Heart left ventricle (tissue), 13 donors: ENCODE measurements at regions not wholly inside any gene's neighbourhood (a gene's known extent, or its start where the extent isn't known, plus 50 kb on each side); places are given as distances from the start of the nearest gene placed in this dataset.

Source experiments
- POLR2A ChIP-seq, 2 donors: fragments of 450-650 bp; IDR thresholded peaks; one replicate each; pipeline ENCODE4 v1.6.1; 2017; ENCODE audit warnings: antibody characterized with exemption in 2 of 2, mild to moderate bottlenecking in 2 of 2, moderate library complexity in 2 of 2
- TF ChIP-seq, protein P1 (sequence below), 12 donors: fragments of 200-600 bp; sonication (generic) in 4 of 12; IDR thresholded peaks; one replicate each; pipeline versions ENCODE4 v1.5.0 to v1.8.0; 2018 to 2022; ENCODE audit warnings: antibody characterized with exemption in 12 of 12, mild to moderate bottlenecking in 5 of 12
- donor health status: ischemic (EF 13 %, LVEDD 7.1; RV severe dilation, severe dysfunction).
- donor health status: DM: no; HTN: yes; CAD: no.
- donor health status: DM: no; HTN: no; CAD: no.
- donor health status: ischemic (EF 25% LVEDD 6.9; RV normal size, moderate dysfunction).
- donor health status: ischemic (EF 25% LVEDD 5.7; RV mildly dilated, moderate dysfunction).
- donor health status: ischemic (EF 35%, LVEDD 5.7; RV mildly dilated, moderate dysfunction).
- donor health status: nonischemic (EF 11% LVEDD 7.7; RV severe dilation, severe dysfunction).
- donor health status: DM: yes; HTN: yes; CAD: no.
- donor health status: PGD.
- donor health status: ischemic (EF 29% LVEDD 5.4; RV normal size, mild dysfunction).
- donor health status: nonischemic (EF 23%, LVEDD 6.1; RV moderate dilation, normal function).

DNA sequence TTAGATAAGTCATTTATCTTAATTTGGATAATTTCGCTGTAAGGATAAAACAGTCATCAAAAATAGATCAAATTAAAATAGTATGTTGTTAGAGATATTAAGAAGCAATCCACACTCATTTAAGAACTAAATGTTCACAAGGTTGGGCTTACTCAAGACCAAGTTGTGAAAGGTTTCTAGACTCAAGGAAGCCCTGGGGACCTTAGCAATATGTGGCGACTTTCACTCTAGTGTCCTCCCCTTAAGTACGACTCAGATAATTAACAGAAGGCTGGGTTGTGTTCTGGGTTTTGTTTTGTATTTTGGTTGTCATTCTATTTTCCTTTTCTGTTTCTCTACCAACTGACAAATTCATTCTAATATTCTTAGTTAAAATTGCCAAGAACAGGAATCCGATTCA is 1008.0 kb downstream of the PCDH9 start:
- TF ChIP-seq, protein P1, sequence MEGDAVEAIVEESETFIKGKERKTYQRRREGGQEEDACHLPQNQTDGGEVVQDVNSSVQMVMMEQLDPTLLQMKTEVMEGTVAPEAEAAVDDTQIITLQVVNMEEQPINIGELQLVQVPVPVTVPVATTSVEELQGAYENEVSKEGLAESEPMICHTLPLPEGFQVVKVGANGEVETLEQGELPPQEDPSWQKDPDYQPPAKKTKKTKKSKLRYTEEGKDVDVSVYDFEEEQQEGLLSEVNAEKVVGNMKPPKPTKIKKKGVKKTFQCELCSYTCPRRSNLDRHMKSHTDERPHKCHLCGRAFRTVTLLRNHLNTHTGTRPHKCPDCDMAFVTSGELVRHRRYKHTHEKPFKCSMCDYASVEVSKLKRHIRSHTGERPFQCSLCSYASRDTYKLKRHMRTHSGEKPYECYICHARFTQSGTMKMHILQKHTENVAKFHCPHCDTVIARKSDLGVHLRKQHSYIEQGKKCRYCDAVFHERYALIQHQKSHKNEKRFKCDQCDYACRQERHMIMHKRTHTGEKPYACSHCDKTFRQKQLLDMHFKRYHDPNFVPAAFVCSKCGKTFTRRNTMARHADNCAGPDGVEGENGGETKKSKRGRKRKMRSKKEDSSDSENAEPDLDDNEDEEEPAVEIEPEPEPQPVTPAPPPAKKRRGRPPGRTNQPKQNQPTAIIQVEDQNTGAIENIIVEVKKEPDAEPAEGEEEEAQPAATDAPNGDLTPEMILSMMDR (IDR thresholded peaks at IDR 0.05), result no peak
- no peak for TF ChIP-seq POLR2A (IDR thresholded peaks at IDR 0.05)
